Fibroblast of skin of scalp (primary cell): ENCODE measurements at regions not wholly inside any gene's neighbourhood (a gene's known extent, or its start where the extent isn't known, plus 50 kb on each side); places are given as distances from the start of the nearest gene placed in this dataset.
A peak's percentile ranks its signal among the peaks of the same experiment; 100 is the strongest.
"Not testable (repeated sequence)": the region's sequence is repeated elsewhere in the genome, so short reads cannot be mapped to it uniquely, and the experiment has no call there.

ENCODE experiments used
- DNase-seq: peaks from one replicate; pipeline ENCODE4 v3.0.0-alpha.2; 2013

GRCh38 chr6:93636987-93637664 lies 217.8 kb upstream of the EPHA7 start:
- not testable (repeated sequence) for DNase-seq

DNA sequence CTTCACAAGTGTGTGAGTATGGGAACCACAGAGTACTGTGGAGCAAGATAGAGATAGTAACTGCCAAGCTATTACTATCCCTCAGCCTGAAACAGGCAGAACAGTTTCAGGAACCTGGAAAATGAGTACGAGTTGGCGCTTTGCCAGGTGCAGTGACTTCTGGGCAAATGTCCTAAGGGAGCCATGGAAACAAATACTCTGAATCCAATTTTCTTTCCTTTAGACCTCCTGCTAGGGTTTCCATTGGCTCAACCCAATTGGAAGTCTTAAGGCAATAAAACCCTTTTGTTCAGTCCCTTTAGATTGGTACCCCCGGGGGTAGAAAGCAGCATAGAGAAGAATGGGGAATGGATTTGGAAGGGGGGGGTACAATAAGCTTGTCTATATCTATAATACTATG lies 205.0 kb upstream of the EPHA7 start:
- no peak for DNase-seq

- no peak for DNase-seq
These were observed 202.1 kb upstream of the EPHA7 start for GRCh38 chr6:93621442-93621841.

- no peak for DNase-seq
These were observed 185.6 kb upstream of the EPHA7 start for GRCh38 chr6:93604951-93605350.

DNA sequence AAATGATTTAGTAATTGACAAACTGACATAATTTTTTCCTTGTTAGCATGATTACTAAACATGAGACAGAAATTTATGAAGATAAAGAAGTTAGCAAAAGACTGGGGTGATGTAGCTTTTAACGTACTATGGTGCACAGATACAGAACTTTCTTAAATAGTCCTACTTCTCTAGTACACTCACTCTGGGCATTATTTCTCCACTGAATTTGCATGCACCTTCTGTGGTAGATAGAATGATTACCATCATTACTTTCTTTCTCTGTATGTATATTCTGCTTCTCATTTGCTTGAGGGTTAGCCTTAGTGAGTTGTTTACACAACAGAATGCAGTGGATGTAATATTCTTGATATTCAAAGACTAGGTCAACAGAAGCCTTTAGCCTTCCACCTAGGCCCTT lies 173.1 kb upstream of the EPHA7 start:
- no peak for DNase-seq

DNA sequence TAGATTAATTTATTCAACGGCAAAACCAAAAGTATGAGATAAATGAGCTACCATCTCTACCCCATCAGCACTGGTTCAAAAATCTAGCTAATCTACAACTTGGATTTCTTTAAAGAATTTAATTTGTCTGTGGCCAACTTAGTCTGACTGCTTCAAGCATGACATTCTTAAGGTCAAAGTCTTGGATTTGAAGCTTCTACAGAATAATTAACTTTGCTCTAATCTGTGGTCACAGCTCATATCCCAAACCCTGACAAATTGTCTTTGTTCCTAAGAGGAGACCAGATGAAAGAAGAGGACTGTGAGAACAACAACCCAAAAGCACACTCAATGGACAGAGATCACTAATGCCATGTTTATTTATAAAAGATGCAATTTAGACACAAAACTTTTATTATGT lies 166.9 kb upstream of the EPHA7 start:
- DNase-seq: no peak

- DNase-seq: no peak
These were observed 164.9 kb upstream of the EPHA7 start for GRCh38 chr6:93584300-93584699.

DNA sequence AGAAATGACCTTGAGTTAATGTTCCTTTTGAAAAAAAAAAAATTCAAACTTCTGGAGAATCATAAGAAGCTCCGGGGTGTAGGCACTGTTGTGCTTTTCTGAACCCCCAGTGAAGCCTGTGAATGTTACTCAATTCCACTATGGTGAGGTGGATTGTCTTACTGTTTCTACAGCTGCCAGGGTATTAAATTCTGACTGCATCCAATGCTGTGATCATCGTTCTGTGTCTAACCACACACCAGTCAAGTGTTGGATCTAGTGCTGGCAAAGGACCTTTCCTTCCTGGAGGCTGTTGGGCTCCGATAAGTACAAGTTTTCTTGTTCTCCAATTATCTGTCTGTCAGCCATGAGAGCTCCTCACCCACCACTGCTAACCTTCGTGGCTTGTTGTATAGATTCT lies 162.0 kb upstream of the EPHA7 start:
- DNase-seq: no peak

GRCh38 chr6:93580446-93580845 lies 161.1 kb upstream of the EPHA7 start:
- DNase-seq: no peak

DNA sequence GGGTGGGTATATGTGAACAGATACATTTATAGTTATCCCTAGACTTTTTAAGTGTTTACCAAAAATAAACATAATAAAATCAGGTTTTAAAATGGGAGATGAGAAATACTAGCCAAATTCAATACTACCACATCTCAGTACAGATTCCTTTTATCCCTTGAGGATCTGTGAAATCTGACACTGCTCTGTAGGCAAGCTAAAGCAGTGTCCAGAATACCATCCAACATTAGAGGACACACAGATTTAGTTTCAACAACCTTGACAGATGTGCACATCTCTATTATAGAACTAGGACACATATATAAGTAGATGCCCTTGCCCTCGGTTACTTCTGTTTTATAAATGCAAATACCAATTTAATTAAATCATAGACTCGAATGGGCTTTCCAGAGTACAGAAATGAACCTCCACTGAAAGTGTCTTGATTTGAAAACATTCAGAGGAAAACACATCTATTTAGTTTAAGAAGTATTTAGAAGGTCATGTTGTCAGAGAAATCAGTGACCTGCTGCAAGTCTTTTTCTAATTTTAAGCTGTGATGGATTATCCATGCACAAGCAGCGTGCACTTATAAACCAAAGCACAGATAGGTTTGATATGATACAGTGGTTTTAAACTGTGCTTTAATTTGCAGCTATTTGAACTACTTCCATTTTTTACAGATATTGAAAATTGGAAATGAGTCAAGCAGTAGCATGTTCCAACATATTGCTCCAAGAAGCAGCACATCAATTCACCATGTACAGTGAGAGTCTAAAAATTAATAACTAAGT lies 156.3 kb upstream of the EPHA7 start:
- DNase-seq: no peak

- DNase-seq: no peak
These were observed 154.9 kb upstream of the EPHA7 start for GRCh38 chr6:93574299-93574698.

- no peak for DNase-seq
These were observed 152.0 kb upstream of the EPHA7 start for GRCh38 chr6:93571346-93571745.

DNA sequence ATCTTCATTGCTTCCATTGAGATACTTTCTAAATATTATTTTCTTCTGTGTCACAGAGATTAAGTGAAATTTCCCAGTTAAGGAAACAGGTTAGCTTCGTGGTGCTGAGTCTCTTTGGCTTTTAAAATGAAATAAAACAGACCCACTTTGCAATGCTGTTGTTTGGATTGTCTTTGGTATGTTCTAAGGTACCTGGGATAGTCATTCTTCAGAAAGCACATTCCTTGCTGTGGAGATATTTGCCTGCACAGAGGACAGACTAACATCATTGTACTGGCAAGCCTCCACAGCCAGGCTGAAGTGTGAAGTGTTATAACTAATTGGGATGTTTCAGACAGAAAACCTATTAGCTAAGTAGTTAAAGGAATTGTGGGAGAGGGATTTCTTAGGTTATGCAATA lies 148.8 kb upstream of the EPHA7 start:
- no peak for DNase-seq

- no peak for DNase-seq
These were observed 147.8 kb upstream of the EPHA7 start for GRCh38 chr6:93567164-93567563.

DNA sequence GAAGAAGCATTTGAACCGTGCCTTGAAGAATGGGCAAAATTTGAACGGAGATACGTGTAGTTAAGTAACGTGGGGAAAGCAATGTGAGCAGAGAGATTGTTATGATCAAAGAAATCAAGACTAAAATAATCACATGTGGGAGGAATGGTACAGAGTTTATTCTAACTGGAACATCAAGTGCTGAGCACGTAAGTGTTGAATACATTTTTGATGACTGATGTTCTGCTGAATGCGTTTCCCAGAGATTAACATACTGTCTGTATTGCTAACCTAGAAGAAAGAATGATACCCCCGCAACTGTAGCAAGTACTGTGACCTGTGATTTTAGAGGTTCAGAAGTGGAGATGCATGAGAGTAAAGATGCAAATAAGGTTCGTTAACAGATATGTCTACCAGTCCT lies 146.9 kb upstream of the EPHA7 start:
- DNase-seq: no peak

- DNase-seq: peak; percentile 9
These were observed 143.2 kb upstream of the EPHA7 start for GRCh38 chr6:93562582-93562981.

GRCh38 chr6:93555292-93555691 lies 135.9 kb upstream of the EPHA7 start:
- no peak for DNase-seq

DNA sequence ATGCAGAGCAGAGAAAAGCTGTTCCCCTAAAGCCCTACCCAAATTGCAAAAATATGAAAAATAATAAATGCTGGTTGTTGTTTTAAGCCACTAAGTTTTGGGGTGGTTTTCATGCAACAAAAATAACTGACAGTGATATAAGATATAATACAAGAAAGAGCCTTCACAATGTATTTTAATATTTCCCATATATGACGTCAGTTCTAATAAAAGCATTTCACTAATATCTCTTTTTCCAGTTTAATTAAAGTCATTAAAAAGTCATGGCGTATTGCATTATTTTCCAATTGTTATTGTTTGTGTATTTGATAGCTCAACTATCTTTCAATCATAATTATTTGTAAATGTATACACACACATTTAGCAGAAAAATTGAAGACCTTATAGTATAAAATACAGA lies 134.7 kb upstream of the EPHA7 start:
- no peak for DNase-seq

GRCh38 chr6:93550551-93551276 lies 131.4 kb upstream of the EPHA7 start:
- no peak for DNase-seq

DNA sequence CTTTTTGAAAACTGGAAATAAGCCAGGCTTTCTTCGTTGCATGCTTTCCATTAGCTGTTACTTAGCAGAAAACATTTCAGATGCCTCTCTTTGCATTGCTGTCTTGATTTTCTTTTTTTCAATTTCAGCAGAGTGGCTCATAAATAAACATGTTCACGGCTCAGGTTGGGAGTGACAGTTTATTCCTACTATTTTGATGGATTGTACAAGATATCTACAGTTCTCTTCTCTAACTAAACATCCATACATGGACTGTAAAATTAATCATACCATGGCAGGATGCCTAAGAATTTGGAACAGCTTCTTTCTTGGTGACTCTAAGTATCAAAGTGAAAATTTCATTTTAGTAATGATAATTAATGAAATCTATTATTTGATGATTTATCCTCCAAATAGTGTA lies 130.5 kb upstream of the EPHA7 start:
- DNase-seq: no peak

DNA sequence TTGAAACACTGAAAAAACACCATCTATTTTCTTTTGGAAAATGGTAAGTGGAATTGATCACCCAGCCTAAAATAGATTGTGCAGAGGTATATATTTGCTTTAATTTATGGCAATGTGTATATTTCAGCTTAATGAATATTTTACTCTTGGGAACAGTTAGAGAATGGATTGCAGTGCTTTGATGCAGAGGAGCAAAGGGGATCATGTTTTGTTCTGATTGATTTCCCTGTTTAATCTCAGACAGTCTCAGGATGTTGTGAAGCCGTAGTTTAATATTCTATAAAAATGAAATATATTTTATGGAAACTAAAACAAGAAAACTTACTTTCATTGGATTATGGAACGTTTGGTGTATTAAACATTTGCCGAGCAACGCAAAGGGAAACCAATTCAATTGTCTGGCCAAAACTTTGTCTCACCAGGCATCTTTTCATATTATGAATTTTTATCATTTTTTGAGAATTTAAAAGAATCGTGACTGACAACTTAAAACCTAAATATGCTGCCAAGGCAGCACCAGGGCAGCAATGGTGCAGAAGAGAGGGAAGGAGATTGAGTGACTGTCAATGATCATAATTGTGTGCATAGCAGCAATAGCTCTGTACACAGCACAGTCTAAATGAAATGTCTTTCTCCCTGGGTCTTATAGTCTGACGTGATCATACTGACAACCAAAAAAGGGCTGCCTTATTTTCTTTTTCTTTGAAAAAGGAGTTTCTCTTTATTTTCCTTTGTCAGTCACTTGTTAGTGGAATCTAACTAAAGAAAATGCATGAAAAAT lies 105.5 kb upstream of the EPHA7 start:
- DNase-seq: no peak

GRCh38 chr6:93523365-93523764 lies 104.0 kb upstream of the EPHA7 start:
- no peak for DNase-seq

DNA sequence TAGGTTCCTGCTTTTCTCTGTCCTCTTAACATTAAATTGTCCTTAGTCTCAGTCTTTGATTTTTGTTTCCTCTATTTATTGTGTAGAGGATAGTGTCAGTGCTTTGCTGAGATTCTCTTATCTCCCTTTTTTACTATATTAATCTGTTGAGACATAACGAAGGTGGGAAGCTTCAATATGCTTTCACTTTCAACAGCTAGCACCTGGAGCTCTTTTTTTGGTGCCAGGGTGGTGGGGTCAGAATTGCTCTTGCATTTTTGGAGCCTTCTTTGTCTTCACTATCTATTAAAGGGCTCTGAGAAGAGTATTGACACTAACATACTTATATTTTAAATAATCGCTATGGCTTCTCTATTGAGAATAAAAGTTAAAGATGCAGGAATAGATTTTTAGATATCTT lies 97.1 kb upstream of the EPHA7 start:
- no peak for DNase-seq
